WTC11 (cell line): ENCODE measurements at regions not wholly inside any gene's neighbourhood (a gene's known extent, or its start where the extent isn't known, plus 50 kb on each side); places are given as distances from the start of the nearest gene placed in this dataset.
"Not testable (repeated sequence)": the region's sequence is repeated elsewhere in the genome, so short reads cannot be mapped to it uniquely, and the experiment has no call there.

Source experiments
- ATAC-seq: fragments of 200-7000 bp; cut with Tn5 transposase; 2 replicates; pipeline ENCODE4 v1.10.0; 2021; ENCODE audit warnings: mild to moderate bottlenecking, moderate library complexity
- CTCF ChIA-PET: fragments of 300-600 bp; sonication (Branson Sonifier 250); formaldehyde crosslinking; loops from one replicate; lab custom pipeline; 2021; ENCODE audit warnings: antibody characterized with exemption; lab: Charles Lee
- POLR2A ChIA-PET: fragments of 350-600 bp; sonication (Branson Sonifier 250); formaldehyde crosslinking; loops from one replicate; lab custom pipeline; 2021; ENCODE audit warnings: antibody characterized with exemption; lab: Charles Lee
- DNase-seq: peaks from one replicate; pipeline ENCODE4 v3.0.0; 2021; ENCODE audit warnings: low spot score
- H3K27ac Mint-ChIP-seq: 2 replicates; pipeline ENCODE4 v1.8.0; 2021; ENCODE audit warnings: mixed read lengths
- H3K27me3 Mint-ChIP-seq: 2 replicates; pipeline ENCODE4 v1.8.0; 2021; ENCODE audit warnings: low read depth, mild to moderate bottlenecking, moderate library complexity, mixed read lengths
- H3K36me3 Mint-ChIP-seq: 2 replicates; pipeline ENCODE4 v1.8.0; 2021; ENCODE audit warnings: mixed read lengths
- H3K4me1 Mint-ChIP-seq: 2 replicates; pipeline ENCODE4 v1.8.0; 2022; ENCODE audit warnings: mixed read lengths
- H3K4me3 Mint-ChIP-seq: 2 replicates; pipeline ENCODE4 v1.8.0; 2021; ENCODE audit warnings: mild to moderate bottlenecking, moderate library complexity, mixed read lengths
- H3K9me3 Mint-ChIP-seq: 2 replicates; pipeline ENCODE4 v1.8.0; 2021; ENCODE audit warnings: mixed read lengths
- ATF1 ChIP-seq: sonication (generic); formaldehyde crosslinking; IDR thresholded peaks from 2 replicates; pipeline ENCODE4 v1.8.1; 2023; ENCODE audit warnings: mild to moderate bottlenecking, moderate library complexity, missing genetic modification reagents
- CTCF ChIP-seq: fragments of 200-600 bp; IDR thresholded peaks from 2 replicates; pipeline ENCODE4 v1.8.0; 2022; ENCODE audit warnings: antibody characterized with exemption
- E2F4 ChIP-seq: sonication (generic); formaldehyde crosslinking; IDR thresholded peaks from 2 replicates; pipeline ENCODE4 v1.8.1; 2022; ENCODE audit warnings: low read depth, mild to moderate bottlenecking, moderate library complexity, missing genetic modification reagents, borderline replicate concordance
- E2F5 ChIP-seq: sonication (generic); formaldehyde crosslinking; IDR thresholded peaks from 2 replicates; pipeline ENCODE4 v1.8.1; 2022; ENCODE audit warnings: mild to moderate bottlenecking, moderate library complexity, missing genetic modification reagents
- FOXJ3 ChIP-seq: sonication (generic); formaldehyde crosslinking; IDR thresholded peaks from 2 replicates; pipeline ENCODE4 v1.9.0; 2021; ENCODE audit warnings: missing genetic modification reagents, mild to moderate bottlenecking, borderline replicate concordance
- GABPB1 ChIP-seq: sonication (generic); formaldehyde crosslinking; IDR thresholded peaks from 2 replicates; pipeline ENCODE4 v1.8.1; 2023; ENCODE audit warnings: mild to moderate bottlenecking, missing genetic modification reagents
- GRHL2 ChIP-seq: fragments of 250-450 bp; sonication (Bioruptor Pico); IDR thresholded peaks from 2 replicates; pipeline ENCODE4 v1.8.0; 2022; ENCODE audit warnings: mild to moderate bottlenecking, moderate library complexity; ENCODE audit not compliant: insufficient replicate concordance, severe bottlenecking
- HMGA2 ChIP-seq: fragments of 250-450 bp; sonication (Bioruptor Pico); IDR thresholded peaks from 2 replicates; pipeline ENCODE4 v1.4.0; 2021; ENCODE audit warnings: mild to moderate bottlenecking, moderate library complexity
- HMGXB4 ChIP-seq: sonication (generic); formaldehyde crosslinking; IDR thresholded peaks from 2 replicates; pipeline ENCODE4 v1.8.1; 2023; ENCODE audit warnings: mild to moderate bottlenecking, moderate library complexity, missing genetic modification reagents
- JAZF1 ChIP-seq: fragments of 250-450 bp; sonication (Bioruptor Pico); IDR thresholded peaks from 2 replicates; pipeline ENCODE4 v1.9.0; 2021; ENCODE audit warnings: moderate library complexity, mild to moderate bottlenecking, inconsistent platforms
- JUN ChIP-seq: sonication (generic); formaldehyde crosslinking; IDR thresholded peaks from 2 replicates; pipeline ENCODE4 v1.8.0; 2023; ENCODE audit warnings: mild to moderate bottlenecking, missing genetic modification reagents
- NR3C1 ChIP-seq: sonication (generic); formaldehyde crosslinking; conservative IDR thresholded peaks from 2 replicates; pipeline ENCODE4 v1.8.1; 2023; ENCODE audit warnings: low read depth, mild to moderate bottlenecking, missing genetic modification reagents
- PRRX2 ChIP-seq: fragments of 250-450 bp; sonication (Bioruptor Pico); IDR thresholded peaks from 2 replicates; pipeline ENCODE4 v1.8.0; 2021; ENCODE audit warnings: mild to moderate bottlenecking
- SMAD3 ChIP-seq: sonication (generic); formaldehyde crosslinking; IDR thresholded peaks from 2 replicates; pipeline ENCODE4 v1.8.0; 2022; ENCODE audit warnings: missing genetic modification reagents, mild to moderate bottlenecking, borderline replicate concordance
- SMAD4 ChIP-seq: sonication (generic); formaldehyde crosslinking; IDR thresholded peaks from 2 replicates; pipeline ENCODE4 v1.8.0; 2022; ENCODE audit warnings: mild to moderate bottlenecking, missing genetic modification reagents
- SOX15 ChIP-seq: fragments of 250-450 bp; sonication (Bioruptor Pico); IDR thresholded peaks from 2 replicates; pipeline ENCODE4 v1.9.0; 2021; ENCODE audit warnings: mild to moderate bottlenecking
- SP1 ChIP-seq: sonication (generic); formaldehyde crosslinking; conservative IDR thresholded peaks from 2 replicates; pipeline ENCODE4 v1.8.1; 2022; ENCODE audit warnings: missing genetic modification reagents
- ZNF138 ChIP-seq: sonication (generic); formaldehyde crosslinking; conservative IDR thresholded peaks from 2 replicates; pipeline ENCODE4 v1.8.1; 2022; ENCODE audit warnings: mild to moderate bottlenecking, moderate library complexity, missing genetic modification reagents
- ZNF232 ChIP-seq: sonication (generic); formaldehyde crosslinking; IDR thresholded peaks from 2 replicates; pipeline ENCODE4 v1.8.0; 2022; ENCODE audit warnings: mild to moderate bottlenecking, missing genetic modification reagents
- ZNF317 ChIP-seq: sonication (generic); formaldehyde crosslinking; IDR thresholded peaks from 2 replicates; pipeline ENCODE4 v1.8.1; 2023; ENCODE audit warnings: low read depth, mild to moderate bottlenecking, moderate library complexity, missing genetic modification reagents, borderline replicate concordance
- ZNF396 ChIP-seq: fragments of 250-450 bp; sonication (Bioruptor Pico); IDR thresholded peaks from 2 replicates; pipeline ENCODE4 v1.8.0; 2021; ENCODE audit warnings: mild to moderate bottlenecking, moderate library complexity, borderline replicate concordance
- ZNF425 ChIP-seq: fragments of 250-450 bp; sonication (Bioruptor Pico); conservative IDR thresholded peaks from 2 replicates; pipeline ENCODE4 v1.9.0; 2021; ENCODE audit warnings: mild to moderate bottlenecking

GRCh38 chr4:45425135-45425534 is 698.7 kb downstream of the GABRG1 start:
- Mint-ChIP-seq H3K27ac (no peak overlapping the region), H3K4me1 (no peaks in the 10 kb centered on the region), H3K9me3 (peaks cover 39% of the 10 kb centered on the region), H3K27me3 (no peaks in the 10 kb centered on the region), H3K36me3 (peaks cover 19% of the 10 kb centered on the region), H3K4me3 (no peak overlapping the region)
- ATAC-seq (no peak), DNase-seq (no peak)
- ChIA-PET POLR2A (no interaction called here), CTCF (no interaction called here)
- TF ChIP-seq NR3C1 (CRISPR knock-in tag) (no peak), PRRX2 (CRISPR knock-in tag) (no peak), FOXJ3 (CRISPR knock-in tag) (no peak), ZNF138 (CRISPR knock-in tag) (no peak)
- TF ChIP-seq, all 79 proteins: peak for 0

GRCh38 chr4:45423896-45424295 is 697.5 kb upstream of the GNPDA2 start:
- H3K27ac Mint-ChIP-seq = no peak overlapping the region
- DNase-seq (no peak), ATAC-seq (no peak)
- no peak overlapping the region for H3K4me3 Mint-ChIP-seq
- no peaks in the 10 kb centered on the region for H3K27me3 Mint-ChIP-seq
- ChIA-PET POLR2A (no interaction called here), CTCF (no interaction called here)
- H3K4me1 Mint-ChIP-seq = no peaks in the 10 kb centered on the region
- TF ChIP-seq ZNF232 (CRISPR knock-in tag) (no peak), JUN (CRISPR knock-in tag) (no peak), SOX15 (CRISPR knock-in tag) (no peak), JAZF1 (no peak), ATF1 (CRISPR knock-in tag) (no peak), SP1 (CRISPR knock-in tag) (no peak), ZNF317 (CRISPR knock-in tag) (no peak)
- H3K9me3 Mint-ChIP-seq = peaks cover 48% of the 10 kb centered on the region
- peaks cover 19% of the 10 kb centered on the region for H3K36me3 Mint-ChIP-seq

GRCh38 chr4:45420091-45420674 is 693.8 kb upstream of the GNPDA2 start:
- peaks cover 19% of the 10 kb centered on the region for H3K36me3 Mint-ChIP-seq
- H3K27me3 Mint-ChIP-seq, H3K27ac Mint-ChIP-seq, H3K4me3 Mint-ChIP-seq, H3K4me1 Mint-ChIP-seq, DNase-seq, POLR2A ChIA-PET, CTCF ChIA-PET, ATAC-seq: not testable (repeated sequence)
- H3K9me3 Mint-ChIP-seq = peaks cover 45% of the 10 kb centered on the region

GRCh38 chr4:45410701-45411210 is 684.4 kb upstream of the GNPDA2 start:
- Mint-ChIP-seq H3K9me3 (0 out of 2 replicates have a peak, but pooled peaks cover under 1% of the 10 kb centered on the region), H3K27me3 (no peaks in the 10 kb centered on the region), H3K27ac (no peak overlapping the region), H3K4me1 (no peaks in the 10 kb centered on the region), H3K36me3 (no peaks in the 10 kb centered on the region), H3K4me3 (no peak overlapping the region)
- ATAC-seq (no peak), DNase-seq (no peak)
- POLR2A ChIA-PET = no interaction called here
- CTCF ChIA-PET = no interaction called here
- no peak for TF ChIP-seq ZNF396 (CRISPR knock-in tag)
- no peak for TF ChIP-seq E2F4 (CRISPR knock-in tag)
- no peak for TF ChIP-seq GABPB1 (CRISPR knock-in tag)
- no peak for TF ChIP-seq HMGA2 (CRISPR knock-in tag)
- TF ChIP-seq ZNF425 = no peak
- TF ChIP-seq HMGXB4 (CRISPR knock-in tag) = no peak
- TF ChIP-seq ZNF232 (CRISPR knock-in tag) = no peak
- no peak for TF ChIP-seq GRHL2 (CRISPR knock-in tag)
- TF ChIP-seq SMAD3 (CRISPR knock-in tag) = no peak
- TF ChIP-seq SMAD4 (CRISPR knock-in tag) = no peak
- no peak for TF ChIP-seq SOX15 (CRISPR knock-in tag)
- TF ChIP-seq E2F5 (CRISPR knock-in tag) = no peak
- no peak for TF ChIP-seq CTCF
